ENCODE measurements at regions not wholly inside any gene's neighbourhood (a gene's known extent, or its start where the extent isn't known, plus 50 kb on each side); places are given as distances from the start of the nearest gene placed in this dataset.

- no peak for DNase-seq (ENCODE audit: low spot score)
Measured at GRCh38 chr20:17816804-17817587, 117.2 kb downstream of the BANF2 start.

GRCh38 chr20:17811628-17811965 is 111.8 kb downstream of the BANF2 start:
- DNase-seq (ENCODE audit: low spot score): no peak

GRCh38 chr20:17810847-17811627 is 111.3 kb downstream of the BANF2 start:
- DNase-seq (ENCODE audit: low spot score): no peak

GRCh38 chr20:17810062-17810631 is 110.4 kb downstream of the BANF2 start:
- DNase-seq (ENCODE audit: low spot score): no peak

DNA sequence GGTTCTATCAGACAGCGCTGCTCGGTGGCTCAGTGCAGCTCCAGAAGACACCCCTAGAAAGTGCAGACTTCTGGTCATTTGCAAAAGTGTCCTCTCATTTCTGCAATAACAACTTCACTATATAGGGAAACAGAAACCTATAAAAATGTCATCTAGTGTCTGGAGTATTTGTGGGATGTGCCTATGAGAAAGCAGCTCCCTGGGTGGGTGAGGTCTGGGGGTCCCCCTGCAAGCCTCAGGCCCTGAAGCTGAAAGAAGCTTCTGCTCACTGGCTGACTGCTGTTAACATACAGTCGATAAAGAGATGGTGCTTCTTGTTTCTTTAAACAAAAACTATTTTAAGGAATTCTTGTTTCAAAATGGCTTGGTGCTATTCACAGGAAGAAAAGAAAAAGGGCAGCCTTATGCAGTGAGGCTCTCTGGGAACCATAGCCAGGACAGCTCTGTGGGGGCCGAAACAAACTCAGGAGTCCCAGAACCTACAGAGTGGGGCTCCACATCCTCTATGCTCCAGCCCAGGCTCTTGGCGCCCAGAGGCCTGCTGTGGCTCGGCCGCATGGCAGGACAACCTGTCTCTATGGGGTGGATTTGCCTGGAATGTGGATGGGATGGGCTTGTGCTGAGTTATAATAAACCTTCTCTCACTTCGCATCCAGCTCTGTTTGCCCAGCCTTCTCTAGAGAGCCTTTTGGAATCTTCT is 109.7 kb downstream of the BANF2 start:
- DNase-seq (ENCODE audit: low spot score): no peak

DNA sequence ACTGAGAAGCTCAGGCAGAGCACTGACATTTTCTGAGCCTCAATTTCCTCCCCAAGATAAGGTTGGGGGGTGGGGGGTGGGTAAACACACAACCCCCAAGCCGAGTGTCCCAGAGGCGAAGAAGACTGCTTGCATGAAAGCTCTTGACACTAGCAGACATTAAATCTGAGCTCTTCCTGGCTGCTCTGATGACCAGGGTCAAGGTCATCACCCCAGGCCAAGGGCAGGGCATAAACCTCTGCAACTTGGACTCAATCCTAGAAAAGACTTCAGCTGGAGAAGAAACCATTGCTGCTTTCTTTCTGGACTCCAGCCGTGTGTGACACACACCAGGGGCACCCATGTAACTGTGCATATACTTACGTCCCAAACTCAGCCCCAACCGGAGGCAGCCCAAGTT is 109.0 kb downstream of the BANF2 start:
- no peak for DNase-seq (ENCODE audit: low spot score)

GRCh38 chr20:17808357-17808756 is 108.6 kb downstream of the BANF2 start:
- no peak for DNase-seq (ENCODE audit: low spot score)

DNA sequence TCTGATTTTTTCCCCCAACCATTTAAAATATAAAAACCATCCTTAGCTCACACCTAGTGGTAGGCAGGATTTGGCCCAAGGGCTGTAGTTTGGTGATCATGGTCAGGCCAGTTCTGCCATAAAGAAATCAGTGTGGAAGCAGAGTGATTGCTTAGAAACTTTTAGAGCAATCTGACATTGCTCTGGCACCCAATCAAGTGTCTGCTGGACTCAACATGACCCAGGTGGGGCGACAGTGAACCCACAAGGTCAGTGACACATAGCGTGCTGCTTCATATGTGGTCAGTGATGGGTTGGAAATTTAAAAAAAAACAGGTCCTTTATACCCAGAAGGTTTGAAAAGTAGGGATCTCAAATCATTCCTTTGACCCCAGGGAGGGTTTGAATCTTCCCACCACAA is 107.9 kb downstream of the BANF2 start:
- DNase-seq (ENCODE audit: low spot score): no peak

DNA sequence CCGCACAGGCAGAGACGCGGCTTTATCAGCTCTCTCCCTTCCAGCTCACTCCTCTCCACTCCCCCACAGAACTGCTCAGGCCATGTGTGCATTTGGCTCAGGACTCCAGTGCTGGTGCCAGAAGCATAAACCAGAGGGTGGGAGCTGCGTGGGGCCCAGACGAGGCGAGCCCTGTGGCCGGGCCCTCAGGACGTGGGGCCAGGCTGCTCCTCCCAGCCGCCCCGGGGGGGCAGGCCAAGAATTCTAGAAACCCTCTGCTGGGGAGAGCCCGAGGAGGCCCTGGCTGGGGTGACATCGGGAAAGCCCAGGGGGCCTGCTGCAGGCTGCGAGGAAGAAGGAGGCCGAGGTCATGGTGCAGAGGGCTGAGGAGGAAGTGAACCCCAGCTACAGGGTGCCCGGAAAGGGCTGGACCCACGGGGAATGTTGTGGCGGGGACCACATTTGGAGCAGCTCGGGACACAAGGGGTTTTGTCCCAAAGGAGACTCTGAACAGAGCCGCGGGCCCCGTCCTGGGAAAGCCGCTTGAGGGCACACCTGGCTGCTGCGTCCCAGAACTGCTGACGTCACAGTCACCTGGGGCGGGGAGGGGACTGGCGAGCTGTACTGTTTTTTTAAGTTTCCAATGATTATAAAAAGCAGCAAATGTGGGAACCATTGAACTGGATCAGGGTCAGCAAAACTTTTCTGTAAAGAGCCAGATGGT is 107.1 kb downstream of the BANF2 start:
- DNase-seq (ENCODE audit: low spot score): peak; percentile 7

- no peak for DNase-seq (ENCODE audit: low spot score)
Measured at GRCh38 chr20:17806107-17806506, 106.3 kb downstream of the BANF2 start.

GRCh38 chr20:17803765-17804164 is 104.0 kb downstream of the BANF2 start:
- no peak for DNase-seq (ENCODE audit: low spot score)

GRCh38 chr20:17799575-17800227 is 99.9 kb downstream of the BANF2 start:
- no peak for DNase-seq (ENCODE audit: low spot score)

GRCh38 chr20:17798601-17799000 is 98.8 kb downstream of the BANF2 start:
- DNase-seq (ENCODE audit: low spot score): no peak

DNA sequence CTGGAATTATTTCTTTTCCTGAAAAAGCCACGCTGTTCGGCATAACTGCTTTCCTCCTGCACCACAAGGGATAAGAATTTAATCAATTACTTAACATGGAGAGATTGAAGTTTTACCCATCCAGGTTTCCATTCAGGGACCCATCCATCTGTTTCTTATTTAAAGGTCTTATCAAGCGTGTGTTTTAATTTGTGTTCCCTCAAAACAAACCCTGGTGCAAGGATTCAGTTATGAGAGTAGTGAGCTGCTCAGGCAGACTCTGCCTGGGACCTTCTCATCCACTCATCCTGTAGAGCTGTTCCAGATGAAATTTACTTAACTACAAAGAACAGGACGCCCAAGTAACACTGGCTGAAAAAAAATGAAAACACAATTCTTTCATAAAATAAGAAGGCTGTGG is 97.8 kb downstream of the BANF2 start:
- DNase-seq (ENCODE audit: low spot score): no peak

GRCh38 chr20:17797161-17797560 is 97.4 kb downstream of the BANF2 start:
- DNase-seq (ENCODE audit: low spot score): no peak

- DNase-seq (ENCODE audit: low spot score): no peak
Measured at GRCh38 chr20:17796091-17796563, 96.4 kb downstream of the BANF2 start.

GRCh38 chr20:17795501-17796071 is 95.8 kb downstream of the BANF2 start:
- no peak for DNase-seq (ENCODE audit: low spot score)

GRCh38 chr20:17795003-17795402 is 95.2 kb downstream of the BANF2 start:
- no peak for DNase-seq (ENCODE audit: low spot score)

DNA sequence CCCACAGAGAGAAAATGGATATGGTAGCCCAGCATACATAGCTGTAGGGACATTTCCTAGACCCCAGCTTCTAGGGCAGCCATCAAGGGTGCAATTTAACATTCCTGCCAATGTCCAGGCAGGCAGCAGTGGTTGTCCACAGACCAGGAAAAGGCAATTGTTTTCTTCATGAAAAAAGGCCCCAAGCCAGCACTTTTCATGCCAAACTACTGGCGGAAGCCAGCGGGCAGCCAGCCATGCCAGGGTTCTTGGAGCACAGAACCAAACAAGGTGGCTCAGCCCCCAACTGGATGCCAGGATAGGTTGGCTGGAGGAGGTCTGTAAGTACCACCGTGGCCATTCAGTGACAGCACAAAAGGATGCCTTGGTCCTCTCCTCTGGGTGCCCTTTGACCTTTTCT is 94.6 kb downstream of the BANF2 start:
- peak; percentile 27 for DNase-seq (ENCODE audit: low spot score)

- DNase-seq (ENCODE audit: low spot score): no peak
Measured at GRCh38 chr20:17793986-17794385, 94.2 kb downstream of the BANF2 start.

- DNase-seq (ENCODE audit: low spot score): no peak
Measured at GRCh38 chr20:17790296-17790695, 90.5 kb downstream of the BANF2 start.

All from putamen (tissue), 1 donor.